ENCODE measurements at regions not wholly inside any gene's neighbourhood (a gene's known extent, or its start where the extent isn't known, plus 50 kb on each side); places are given as distances from the start of the nearest gene placed in this dataset. TPM values are rescaled to one million over a fixed set of nuclear protein-coding genes. Genes with fewer than 3 reads are reported as not detected.

- H3K27me3 ChIP-seq (ENCODE audit: insufficient read depth, low read length), result no peaks in the 10 kb centered on the region
- DNase-seq (ENCODE audit: insufficient read length, low spot score, missing footprints), result no peak
- H3K9me3 ChIP-seq (ENCODE audit: low read depth, low read length), result no peaks in the 10 kb centered on the region
- TF ChIP-seq CTCF (IDR thresholded peaks at IDR 0.05; ENCODE audit: extremely low read depth, low read depth, low read length), result no peak
- H2AFZ ChIP-seq (ENCODE audit: low read length), result no peak overlapping the region
- no peak overlapping the region for H3K4me3 ChIP-seq (ENCODE audit: insufficient read depth, low read length)
- H3K27ac ChIP-seq (ENCODE audit: low read depth, low read length), result no peak overlapping the region
- no peaks in the 10 kb centered on the region for H3K4me1 ChIP-seq (ENCODE audit: insufficient read depth, low read length)
- H3K36me3 ChIP-seq (ENCODE audit: insufficient read depth, low read length), result no peaks in the 10 kb centered on the region
- no peak overlapping the region for H3K4me2 ChIP-seq (ENCODE audit: insufficient read depth, low read length)
- no peaks in the 10 kb centered on the region for H4K20me1 ChIP-seq (ENCODE audit: insufficient read depth, low read length)
- no peaks in the 10 kb centered on the region for H3K79me2 ChIP-seq (ENCODE audit: insufficient read depth, low read length)
These were observed 49.9 kb upstream of the HELT start for GRCh38 chr4:184968366-184968765.

Small RNA genes in the stretch of these regions (small RNA-seq; reads per million reads assigned to genes)
- not detected for gene MIR4455

All from osteoblast (primary cell).